GM18517 (cell line): ENCODE measurements at regions not wholly inside any gene's neighbourhood (a gene's known extent, or its start where the extent isn't known, plus 50 kb on each side); places are given as distances from the start of the nearest gene placed in this dataset.
"Not testable (repeated sequence)": the region's sequence is repeated elsewhere in the genome, so short reads cannot be mapped to it uniquely, and the experiment has no call there.

Experiments used
- ATAC-seq: cut with Tn5 transposase; IDR thresholded peaks from one replicate; pipeline ENCODE4 v1.9.1; 2021; ENCODE audit warnings: mild to moderate bottlenecking, moderate library complexity; ENCODE audit not compliant: unreplicated experiment

DNA sequence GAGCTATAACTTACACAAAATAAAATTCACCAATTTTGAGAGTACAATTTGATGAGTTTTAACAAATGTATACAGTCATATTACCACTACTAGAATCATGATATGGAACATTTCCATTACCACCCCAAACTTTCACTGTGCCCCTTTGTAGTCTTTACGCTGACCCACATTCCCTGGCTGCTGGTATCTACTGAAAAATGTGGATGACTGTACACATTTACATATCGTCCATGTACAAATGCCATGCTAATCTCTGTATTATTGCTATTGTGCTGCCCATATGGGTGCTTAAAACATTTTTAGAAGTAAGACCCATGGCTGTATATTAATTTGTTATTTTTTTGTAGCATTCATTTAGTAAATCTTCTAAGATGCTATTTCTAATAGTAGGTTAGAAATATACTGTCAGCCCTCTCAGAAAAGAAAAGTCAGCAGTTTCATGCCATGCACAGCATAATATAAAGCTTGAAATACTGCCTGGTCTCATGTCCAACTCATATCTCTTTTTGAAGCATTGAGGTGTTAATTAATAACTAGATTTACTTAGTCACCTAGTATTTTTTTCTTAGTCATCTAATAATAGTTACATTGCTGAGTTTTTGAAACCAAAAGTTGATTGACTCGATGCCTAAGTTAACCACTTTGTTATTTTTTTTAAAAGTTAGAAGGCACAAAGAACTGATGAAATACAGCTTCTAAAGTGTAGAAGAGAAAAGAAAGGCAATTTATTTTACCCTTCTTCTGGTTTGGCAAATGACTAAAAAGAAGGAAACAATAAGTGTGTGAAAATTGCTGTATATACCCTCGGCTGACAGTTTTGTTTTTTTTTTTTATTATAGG lies 188.3 kb upstream of the MEF2C start:
- ATAC-seq: peak; percentile 90

DNA sequence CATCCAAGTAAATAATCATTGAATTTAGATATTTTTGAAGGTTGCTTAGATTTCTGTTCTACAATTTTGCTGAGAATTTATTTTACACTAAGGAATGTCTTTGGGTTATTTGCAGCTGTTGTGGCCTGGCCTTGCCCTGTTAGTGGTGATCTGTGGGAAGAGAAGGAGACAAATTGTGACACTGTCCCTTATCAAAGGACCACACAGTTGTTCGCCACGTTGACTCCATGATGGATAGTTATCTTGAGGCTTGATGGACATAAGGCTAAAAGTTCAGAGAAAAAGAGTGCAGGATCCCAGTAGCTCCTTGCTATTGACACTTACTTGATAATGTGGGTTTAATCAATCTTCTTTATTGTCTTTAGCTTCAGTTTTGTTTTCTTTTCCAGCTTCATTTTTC lies 186.6 kb upstream of the MEF2C start:
- no peak for ATAC-seq

DNA sequence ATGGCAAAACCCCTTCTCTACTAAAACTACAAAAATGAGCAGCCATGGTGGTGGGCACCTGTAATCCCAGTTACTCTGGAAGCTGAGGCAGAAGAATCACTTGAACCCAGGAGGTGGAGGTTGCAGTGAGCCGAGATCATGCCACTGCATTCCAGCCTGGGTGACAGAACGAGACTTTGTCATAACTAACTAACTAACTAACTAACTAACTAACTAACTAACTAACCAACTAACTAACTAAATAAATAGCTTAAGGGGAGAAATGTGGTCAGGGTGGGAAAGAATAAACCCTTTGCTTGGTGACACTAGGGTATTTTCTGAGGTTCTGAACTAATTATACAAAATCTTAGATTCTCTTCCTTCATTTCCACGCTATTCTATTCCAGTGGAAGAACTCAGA lies 184.4 kb upstream of the MEF2C start:
- no peak for ATAC-seq

DNA sequence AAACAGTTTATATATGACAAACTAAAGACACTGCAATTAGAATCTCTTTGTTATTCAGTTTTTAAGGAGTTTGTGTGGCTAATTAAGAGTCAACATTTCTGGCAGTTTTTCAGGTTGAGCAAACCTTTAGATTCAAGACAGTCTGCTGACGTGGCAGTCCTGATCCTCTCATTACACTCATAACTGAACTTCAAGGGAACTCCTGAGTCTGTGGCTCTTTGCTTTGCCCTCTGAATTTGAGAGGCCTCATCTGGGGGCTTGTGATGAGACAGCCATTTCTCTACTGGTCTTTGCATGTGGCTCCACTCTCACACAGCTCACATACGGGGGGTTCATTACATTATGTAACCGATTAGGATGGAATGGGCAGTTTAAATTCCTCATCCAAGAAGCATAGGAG lies 182.9 kb upstream of the MEF2C start:
- peak; percentile 82 for ATAC-seq

DNA sequence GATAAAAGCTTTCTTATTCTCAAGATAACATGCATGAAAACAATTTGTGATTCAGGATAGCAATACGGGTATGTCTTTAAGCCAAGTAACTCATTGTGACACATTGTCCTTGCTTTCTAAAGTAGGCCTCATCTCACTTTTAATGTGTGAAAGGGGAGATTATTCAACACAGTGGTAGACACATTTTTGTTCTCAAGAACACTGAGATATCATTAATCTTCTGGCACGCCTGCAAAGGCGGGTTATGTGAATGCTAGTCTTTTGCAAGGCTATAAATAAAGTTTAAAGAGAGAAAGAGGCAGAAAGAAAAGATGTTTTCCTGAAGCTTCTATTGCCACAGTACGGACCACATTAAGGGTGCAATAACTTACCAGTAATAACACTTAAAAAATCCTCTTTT lies 181.8 kb upstream of the MEF2C start:
- no peak for ATAC-seq

DNA sequence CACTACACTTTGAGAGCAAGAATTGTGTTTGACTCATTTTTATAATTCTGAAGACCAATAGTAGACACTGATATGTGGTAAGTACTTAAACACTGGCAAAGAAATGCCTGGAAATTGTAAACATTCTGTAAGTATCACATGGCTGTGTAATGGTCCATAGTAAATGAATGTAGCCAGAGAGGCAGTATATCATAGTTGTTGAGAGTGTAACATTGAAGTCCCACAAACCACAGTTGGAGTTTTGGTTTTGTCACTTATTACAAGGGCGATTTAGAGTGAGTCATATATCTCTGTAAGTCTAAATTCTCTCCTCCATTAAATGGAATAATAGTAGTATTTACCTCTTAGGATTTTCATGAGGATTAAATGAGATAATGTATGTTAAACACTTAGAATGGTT lies 181.1 kb upstream of the MEF2C start:
- no peak for ATAC-seq

DNA sequence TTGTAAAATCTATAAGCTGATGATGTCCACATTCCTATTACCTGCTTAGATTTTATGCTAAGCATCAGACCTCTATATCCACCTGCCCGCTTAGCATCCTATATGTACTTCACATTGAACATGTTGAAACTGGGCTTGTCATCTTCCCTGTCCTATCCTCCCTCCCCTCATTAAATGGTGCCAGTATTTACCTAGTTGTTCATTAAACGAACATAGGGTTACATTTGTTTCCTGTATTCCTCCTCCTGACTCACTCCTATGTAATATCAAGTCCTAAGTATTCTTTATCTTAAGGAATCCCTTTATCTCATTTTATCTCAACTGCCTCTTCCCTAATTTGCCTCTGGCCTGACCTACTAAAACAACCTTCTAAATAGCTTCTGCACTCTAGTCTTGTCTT lies 177.8 kb upstream of the MEF2C start:
- ATAC-seq: no peak

DNA sequence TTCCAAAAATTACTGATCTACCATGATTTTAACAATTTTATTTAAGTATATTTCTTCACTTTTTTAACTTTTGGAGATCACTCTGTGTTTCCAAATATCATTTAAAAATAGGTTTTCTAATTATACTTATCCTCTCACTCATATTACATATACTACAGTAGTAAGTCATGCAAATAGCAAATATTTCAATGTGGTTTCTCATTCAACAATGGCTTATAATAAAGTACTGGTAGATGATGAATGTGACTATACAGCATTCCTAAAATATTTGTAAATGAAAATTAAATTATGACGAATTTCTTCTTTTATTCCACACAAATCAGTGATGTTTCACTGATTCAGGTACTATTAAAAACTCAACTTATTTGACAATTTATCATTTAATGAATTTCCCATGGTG lies 176.3 kb upstream of the MEF2C start:
- no peak for ATAC-seq

DNA sequence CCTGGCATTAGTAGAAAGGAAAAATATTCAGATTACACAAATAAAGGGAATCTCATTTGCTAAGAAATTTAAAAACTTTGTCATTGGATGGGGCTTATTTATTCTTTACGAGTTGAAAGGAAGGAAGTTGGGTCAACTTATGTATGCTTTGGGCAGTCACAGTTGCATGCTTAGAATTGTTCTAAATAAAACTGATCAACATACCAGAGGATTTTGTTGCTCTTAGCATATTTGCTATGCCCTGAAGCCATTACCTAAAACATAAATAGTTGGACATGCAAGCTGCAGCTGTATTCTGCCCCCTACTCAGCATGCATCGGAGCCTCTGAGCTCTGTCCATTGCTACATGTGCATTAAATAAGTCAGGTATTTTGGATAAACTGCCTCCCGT lies 172.7 kb upstream of the MEF2C start:
- no peak for ATAC-seq

DNA sequence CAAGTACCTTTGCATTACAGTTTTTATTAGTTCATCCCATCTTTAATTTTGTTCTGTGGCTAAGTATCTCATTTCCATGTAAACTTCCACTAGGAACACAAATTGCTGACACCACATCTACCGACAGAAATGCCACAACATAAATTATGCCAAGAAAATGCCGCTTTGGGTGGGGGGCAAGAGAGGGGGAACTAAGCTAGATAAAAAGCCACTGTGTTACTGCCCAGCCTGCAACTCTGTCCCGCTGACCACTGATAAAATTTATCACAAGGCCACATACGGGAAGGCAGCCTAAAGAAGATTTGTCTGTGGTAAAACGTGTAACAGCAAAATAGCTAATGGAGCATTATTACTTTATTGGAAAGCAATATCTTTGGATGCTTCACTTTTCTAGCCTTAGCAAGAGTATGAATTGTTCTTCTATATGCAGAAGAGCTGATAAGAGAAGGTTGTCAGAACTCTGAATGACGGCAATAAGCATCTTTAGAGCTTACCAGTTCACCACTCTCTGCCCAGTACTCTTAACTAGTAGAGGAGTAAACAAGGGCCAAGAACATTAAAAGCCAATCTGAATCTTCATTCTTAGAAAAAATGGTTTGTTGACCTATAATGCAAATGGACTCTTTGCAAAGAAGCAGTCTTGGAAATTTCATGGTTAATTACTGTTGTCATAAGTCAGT lies 172.2 kb upstream of the MEF2C start:
- no peak for ATAC-seq

DNA sequence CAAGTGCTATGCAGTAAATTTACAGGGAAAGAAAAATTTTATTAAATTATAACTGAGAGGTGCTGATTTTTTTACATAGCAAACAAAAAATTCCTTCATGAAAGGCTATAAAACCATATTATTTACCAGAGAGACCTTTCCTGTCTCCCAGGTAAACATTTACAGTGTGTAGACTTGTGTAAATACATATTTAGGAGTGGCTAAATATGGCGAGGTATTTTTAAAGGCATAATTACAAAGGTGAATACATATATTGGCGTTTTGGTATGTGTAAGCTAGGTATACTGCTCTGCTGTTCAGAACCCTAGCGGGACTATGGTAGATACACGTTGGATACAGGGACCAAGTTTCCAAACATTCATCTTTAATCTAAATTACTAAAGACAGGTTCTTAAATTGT lies 170.6 kb upstream of the MEF2C start:
- no peak for ATAC-seq

DNA sequence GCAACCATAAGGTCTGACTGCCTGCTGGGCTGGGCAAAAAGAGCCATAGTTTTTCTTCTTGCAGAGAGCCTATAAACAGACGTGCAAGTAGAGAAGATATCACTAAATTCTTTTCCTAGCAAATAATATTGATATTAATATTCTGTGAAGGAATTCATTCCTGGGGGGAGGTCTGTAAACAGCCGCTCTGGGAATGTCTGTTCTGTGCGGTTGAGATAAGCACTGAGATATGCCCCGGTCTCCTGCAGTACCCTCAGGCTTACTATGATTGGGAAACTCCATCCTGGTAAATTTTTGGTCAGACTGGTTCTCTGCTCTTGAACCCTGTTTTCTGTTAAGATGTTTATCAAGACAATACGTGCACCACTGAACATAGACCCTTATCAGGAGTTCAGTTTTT lies 167.1 kb upstream of the MEF2C start:
- ATAC-seq: not testable (repeated sequence)

DNA sequence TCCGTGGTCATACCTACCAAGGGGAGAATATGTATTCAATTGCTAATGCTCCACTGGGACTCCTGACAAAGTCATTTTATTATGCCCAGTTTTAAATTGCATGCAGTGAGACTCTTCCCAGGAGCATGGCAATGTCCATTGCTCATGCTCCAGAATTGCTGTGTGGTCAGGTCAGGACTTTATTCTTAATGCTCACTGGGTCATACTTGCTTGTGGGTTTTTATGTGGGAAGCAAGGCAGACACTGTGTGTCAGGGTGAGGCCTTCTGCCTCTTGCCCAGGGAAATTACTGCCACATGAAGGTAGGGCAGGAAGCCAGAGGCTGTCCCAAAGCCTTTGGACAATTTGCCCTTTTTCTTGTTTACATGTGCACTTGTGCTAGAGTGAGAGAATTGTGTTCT lies 164.6 kb upstream of the MEF2C start:
- ATAC-seq: no peak

DNA sequence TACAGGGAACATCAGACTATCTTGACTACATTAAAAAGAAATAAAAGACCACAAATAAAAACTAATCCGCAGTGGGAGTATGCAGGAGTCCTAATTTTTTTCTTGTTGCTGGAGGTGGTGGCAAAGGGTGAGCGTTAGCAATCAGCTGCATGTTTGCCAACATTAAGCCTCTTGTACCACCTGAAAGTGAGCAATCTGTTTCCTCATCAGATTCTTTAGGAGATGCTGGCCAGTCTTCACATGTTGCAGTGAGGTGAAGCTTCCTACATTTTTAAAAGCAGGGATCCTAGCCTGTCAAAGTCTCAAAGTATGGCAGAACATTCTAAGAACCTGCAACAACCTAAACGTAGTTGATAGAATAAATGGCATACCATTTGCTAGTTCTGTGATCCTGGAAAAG lies 162.2 kb upstream of the MEF2C start:
- ATAC-seq: no peak

DNA sequence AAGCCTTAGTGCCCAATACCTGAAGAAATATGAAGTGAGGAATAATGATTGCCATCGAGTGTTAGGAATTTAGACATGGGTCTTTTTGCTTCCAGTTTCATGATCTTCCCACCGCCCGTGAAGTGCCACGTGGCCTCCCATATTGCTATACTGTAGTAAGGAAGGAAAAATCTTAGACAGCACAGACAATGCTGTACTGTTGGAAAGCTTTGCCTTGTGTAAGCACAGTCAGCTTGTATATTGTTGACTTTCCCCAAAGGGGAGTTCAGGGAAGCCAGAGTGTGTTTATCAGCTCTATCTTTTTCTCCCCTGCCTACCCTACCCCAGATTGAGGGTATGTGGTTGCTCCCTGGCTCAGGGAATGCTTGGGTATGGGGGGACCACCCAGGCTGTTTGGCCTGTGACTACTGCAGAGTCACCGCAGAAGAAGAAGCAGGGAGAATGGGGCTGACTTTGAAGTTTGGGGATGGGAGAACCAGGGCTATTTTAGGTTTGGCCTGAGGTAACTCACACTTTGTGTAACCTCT lies 161.8 kb upstream of the MEF2C start:
- no peak for ATAC-seq

DNA sequence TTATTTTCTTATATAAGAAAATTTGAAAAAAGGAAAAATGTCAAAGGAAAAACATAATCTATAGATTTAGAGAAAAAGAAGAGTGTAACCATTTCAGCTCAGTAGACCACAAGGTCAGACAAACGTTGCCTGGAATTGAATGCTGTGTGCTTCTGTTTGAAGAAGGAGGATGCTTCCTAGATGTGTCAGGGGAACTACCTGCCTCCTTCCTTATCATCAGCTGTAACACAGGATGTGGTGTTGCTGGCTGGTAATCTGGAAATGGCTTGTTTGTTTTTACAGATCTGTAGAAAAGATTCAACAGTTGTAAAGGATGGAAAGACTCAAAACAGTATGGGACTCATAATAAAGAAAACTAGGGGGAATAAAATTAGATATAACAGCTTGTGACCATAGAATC lies 160.7 kb upstream of the MEF2C start:
- peak; percentile 81 for ATAC-seq

DNA sequence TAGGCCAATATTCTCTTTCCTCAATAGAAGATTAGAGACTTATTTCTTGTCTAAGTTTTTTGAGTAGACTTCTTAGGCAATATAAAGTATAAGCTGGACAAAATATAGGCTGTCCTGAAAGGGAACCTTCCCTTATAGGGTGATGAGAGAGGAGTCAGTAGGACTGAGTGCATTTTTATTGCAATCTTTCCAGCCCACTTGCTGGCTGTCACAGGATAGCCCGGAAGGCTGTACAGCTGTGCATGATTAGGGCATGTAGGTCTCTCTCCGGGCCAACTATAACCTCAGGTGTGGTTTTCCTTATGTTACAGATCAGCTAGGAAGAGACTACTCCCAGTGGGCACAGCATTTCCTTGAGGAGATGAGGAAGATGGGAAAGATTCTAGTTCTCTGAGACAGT lies 159.8 kb upstream of the MEF2C start:
- no peak for ATAC-seq

DNA sequence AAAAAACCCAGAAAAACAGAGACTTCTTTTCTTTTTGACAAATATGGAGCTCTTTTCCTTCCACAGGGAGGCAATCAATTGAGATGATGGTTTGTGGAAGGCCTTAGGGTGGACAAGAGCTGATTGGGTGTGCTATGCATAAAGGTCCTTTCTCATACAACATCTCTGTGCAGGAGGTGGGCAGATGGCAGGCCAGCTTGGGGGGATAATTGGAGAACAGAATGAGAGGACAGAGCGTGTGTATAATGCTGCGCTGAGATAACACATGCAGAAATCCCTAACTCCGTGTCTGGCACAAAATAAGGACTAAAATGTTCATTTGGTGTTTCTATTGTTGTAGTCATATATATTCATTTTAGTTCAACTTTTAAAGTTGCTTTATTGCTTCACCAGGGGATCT lies 159.0 kb upstream of the MEF2C start:
- no peak for ATAC-seq

DNA sequence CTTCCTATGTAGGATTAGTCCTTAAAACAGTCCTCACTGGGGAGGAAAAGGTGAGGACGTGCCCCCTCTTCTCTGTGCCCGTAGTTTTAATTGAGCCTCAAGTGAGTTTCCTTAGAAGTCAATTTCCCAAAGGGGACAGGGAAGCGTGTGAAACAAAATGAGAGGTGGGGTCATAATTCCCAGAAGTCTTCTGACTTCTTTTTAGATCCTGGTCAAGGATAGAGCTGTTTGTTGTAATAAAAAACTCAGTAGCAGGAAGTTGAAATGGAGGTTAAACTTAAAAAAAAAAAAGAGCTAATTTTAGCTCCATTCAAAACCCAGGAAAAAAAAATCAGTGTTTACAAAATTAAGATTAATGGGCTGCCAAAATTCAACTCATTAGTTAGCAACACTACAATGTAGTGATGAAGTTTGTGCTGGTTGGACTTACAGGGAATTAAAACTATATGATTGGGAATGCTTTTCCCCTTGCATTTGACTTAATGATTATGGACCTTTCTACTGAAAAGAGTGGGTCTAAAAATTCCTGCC lies 158.3 kb upstream of the MEF2C start:
- ATAC-seq: no peak

DNA sequence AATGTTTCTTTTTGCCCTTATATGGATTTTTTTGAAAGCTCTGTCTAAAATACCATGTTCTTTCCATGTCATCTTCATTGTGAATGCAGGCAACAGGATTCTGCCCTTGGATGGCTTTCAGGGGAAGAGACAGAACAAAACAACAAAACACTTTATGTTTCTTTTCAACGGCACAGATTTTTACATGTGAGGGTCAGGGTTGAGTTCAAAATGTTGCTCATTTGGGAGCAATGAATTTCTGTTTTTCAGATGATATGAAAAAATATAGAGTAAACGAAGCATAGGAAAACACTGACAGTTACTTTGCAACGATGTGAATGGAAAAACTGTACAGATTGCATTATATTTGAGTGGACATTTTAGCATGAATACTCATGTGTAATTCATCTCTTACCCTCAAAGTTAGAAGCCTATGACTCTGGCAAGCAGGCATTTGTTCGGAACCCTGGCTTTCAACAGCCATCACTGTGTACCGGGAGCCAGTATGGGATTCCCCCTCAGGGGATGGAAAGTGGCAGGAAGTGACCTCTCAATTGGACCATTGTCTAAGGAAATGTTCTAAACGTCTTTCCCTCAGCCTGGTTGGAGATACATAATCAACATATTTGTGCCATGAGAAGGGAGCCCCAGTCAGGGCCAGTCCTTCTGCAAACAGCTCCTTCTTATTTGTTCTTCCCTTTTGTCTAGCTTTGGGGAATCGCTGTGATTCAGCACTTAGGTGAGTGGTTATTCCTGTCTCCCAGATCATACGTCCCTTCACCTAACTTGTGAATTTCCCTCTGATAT lies 153.9 kb upstream of the MEF2C start:
- no peak for ATAC-seq

DNA sequence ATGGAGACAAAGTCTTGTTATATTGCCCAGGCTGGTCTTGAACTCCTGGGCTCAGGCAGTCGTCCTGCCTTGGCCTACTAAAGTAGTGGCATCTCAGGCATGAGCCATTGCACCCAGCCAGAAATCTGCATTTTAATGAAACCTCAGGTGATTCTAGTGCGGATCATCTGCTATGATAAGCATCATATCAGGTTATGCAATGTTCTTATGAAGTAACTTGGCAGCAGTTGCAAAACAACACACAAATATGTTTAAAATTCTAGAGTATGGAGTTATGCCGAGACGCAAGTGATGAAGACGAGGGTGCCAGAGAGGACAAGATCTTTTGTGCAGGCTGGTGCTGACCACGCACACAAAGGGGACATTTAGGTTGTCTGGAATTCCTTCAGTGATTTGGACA lies 153.2 kb upstream of the MEF2C start:
- no peak for ATAC-seq
